GM21390 (cell line): ENCODE measurements at regions not wholly inside any gene's neighbourhood (a gene's known extent, or its start where the extent isn't known, plus 50 kb on each side); places are given as distances from the start of the nearest gene placed in this dataset.

Experiments
- ATAC-seq: cut with Tn5 transposase; IDR thresholded peaks from one replicate; pipeline ENCODE4 v1.9.1; 2021; ENCODE audit not compliant: unreplicated experiment

- ATAC-seq, result no peak
Measured at GRCh38 chr3:78140274-78140673, 1100.4 kb downstream of the ROBO2 start.

- no peak for ATAC-seq
Measured at GRCh38 chr3:78140866-78141265, 1101.0 kb downstream of the ROBO2 start.

- no peak for ATAC-seq
Measured at GRCh38 chr3:78141269-78141668, 1101.4 kb downstream of the ROBO2 start.

GRCh38 chr3:78143000-78143399, 1103.1 kb downstream of the ROBO2 start:
- no peak for ATAC-seq

DNA sequence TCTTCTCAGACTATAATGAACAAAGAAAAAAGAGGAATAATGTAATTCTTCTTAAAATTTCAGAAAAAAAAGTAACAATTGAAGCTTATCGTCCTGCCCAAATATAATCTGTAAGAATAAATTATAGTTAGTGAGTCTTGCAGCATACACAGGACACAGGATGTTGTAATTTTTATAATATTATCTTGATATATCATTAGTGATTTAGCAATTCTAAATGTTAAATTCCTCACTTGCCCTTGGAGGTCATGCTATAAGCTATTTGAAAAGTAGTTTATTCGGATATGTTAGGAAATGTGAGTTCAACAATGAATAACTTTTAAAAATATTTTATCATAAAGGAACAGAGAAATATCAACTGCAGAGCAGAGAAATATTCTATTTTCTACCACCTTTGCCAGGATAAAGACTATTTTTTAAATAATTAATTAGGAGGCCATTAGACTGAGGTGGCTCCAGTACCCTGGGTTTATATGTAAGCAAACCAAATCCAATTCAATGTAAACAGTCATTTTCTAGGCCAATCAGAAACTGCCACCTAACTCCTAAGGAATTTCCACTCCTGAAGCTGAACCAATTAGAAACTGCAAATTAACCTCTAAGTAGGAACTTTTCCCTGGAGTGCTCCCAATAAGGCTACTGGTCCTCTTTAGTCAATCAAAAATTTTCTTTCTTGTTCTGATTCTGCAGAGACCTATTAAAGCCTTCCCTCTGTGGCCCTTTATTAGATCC, 1109.3 kb downstream of the ROBO2 start:
- no peak for ATAC-seq

- no peak for ATAC-seq
Measured at GRCh38 chr3:78153973-78154372, 1114.1 kb downstream of the ROBO2 start.

GRCh38 chr3:78154521-78155186, 1114.8 kb downstream of the ROBO2 start:
- ATAC-seq, result no peak

GRCh38 chr3:78161736-78162135, 1121.8 kb downstream of the ROBO2 start:
- no peak for ATAC-seq

GRCh38 chr3:78163379-78163778, 1123.5 kb downstream of the ROBO2 start:
- ATAC-seq, result no peak

DNA sequence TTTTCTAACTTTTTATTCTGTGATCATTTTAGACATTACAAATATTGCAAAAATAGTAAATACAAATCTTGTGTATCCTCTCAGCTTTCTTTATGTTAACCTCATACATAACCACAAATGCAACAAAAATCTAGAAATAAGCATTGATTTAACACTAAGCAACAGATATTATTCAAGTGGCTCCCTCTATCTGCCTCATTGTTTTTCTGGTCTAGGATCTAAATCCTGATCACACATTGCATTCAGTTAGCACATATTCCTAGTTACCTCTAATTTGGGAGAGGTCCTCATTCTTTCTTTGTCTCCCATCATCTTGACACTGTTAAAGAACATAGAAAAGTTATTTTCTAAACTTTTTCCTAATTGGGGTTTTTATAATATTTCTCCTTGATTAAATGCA, 1126.0 kb downstream of the ROBO2 start:
- no peak for ATAC-seq

DNA sequence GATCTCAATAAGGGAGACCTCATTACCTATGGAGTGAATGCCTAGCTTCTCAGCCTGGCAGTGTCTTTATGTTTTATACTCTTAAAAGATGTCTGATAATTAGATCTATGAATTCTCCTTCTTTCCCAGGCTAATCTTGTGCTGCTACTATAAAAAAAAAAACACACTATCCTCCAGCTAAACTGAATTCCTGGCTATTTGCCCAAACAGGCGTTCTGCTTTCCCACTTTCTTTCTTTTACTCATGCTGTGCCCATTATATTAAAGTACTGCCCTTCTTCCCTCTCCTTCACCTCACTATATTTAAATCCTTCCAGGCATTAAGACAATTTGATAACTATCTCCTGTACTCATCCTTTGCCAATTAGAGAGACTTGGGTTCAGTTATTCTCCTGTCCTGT, 1134.9 kb downstream of the ROBO2 start:
- no peak for ATAC-seq

- ATAC-seq, result no peak
Measured at GRCh38 chr3:78176869-78177268, 1137.0 kb downstream of the ROBO2 start.

DNA sequence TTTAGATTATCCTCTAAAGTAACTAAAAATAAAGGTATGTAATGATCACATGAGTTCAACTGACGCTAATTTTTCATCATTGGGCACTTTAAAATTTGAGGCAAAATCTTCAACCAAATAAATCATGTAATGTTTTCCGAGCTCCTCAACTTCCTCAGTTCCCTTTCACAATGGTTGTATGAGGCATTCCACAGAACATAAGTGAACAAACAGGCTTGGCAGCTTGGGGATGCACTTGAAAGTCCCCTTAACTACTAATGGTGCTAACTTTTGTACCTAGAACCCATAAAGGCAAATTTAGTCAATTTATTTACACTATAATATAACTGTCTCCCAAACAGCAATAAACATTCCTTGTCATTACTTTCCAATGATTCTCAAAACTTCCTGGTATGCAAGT, 1137.9 kb downstream of the ROBO2 start:
- no peak for ATAC-seq

DNA sequence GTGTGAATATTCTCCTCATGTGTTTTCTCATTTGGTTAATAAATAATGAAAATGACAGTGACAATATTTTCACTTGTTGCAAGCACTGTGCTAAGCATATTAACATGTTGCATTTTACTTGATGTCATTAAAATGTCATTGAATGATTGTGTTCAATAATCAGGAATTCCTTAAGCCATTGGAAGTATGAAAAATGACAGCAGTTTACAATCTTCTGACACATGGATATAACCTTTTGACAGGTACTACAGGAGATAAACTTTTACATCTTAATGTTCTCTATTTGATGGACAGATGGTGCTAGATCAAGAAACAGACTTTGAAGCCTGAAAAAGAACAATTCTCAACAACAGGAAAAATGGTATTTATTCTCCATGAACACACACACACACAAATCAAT, 1138.3 kb downstream of the ROBO2 start:
- no peak for ATAC-seq

DNA sequence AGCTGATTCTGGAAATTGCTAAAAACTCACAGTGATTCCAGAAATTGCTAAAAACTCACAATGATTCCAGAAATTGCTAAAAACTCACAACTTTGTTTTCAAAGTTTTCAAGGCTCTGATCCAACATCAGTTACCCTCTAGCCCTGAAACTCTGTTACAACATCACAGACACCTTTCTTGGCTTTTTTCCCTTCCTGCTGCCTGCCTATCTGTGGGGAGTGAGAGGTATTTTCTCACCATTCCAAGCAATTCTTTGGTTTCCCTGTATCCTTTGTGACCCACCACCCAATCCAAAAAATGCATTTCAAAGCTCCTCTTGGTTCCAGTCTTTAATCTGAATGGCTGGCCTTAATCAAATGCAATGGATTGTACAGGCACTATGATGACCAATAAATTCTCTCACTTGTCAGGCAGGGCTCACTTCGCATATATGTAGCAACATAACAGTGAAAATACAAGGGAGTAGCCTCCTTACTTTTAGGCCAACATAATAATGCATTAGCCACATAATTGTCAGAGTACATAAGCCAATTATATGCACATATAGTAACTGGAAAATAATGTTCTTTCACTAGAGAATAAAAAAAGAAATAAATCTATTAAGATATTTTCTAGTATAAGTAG, 1139.0 kb downstream of the ROBO2 start:
- no peak for ATAC-seq

- ATAC-seq, result no peak
Measured at GRCh38 chr3:78183906-78184599, 1144.2 kb downstream of the ROBO2 start.

- no peak for ATAC-seq
Measured at GRCh38 chr3:78186404-78186803, 1146.5 kb downstream of the ROBO2 start.

DNA sequence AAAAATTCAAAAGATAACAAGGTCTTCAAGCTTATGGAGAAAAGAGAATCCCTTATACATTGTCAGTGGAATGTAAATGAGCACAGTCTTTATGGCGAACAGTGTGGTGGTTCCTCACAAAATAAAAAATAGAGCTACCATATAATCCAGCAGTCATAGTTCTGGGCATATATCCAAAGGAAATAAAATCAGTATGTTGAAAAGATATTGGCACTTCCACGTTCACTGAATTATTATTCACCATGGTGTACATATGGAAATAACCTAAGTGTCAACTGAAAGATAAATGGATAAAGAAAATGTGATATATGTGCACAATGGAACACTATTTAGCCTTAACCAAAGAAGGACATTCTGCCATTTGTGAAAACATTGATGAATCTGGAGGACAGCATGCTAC, 1161.2 kb downstream of the ROBO2 start:
- ATAC-seq, result no peak

DNA sequence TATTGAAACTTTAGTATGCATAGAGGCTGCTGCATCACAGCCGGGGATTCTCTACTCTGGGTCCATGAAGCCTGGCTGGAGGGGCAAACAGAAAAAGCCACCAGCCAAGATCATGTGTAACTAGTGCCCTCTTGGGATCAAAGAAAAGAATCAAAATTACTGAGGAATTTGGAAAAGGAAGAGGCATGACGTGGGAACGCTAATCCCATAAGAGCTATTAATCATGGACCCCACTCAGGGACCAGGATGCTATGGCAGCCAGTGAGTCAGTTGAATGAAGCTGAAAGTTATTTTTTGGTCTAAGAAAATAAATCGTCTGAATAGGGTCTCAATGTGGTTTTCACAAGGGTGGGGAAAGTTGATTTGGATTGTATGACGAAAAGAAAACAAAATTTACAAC, 1165.1 kb downstream of the ROBO2 start:
- ATAC-seq, result no peak

GRCh38 chr3:78221300-78221699, 1181.4 kb downstream of the ROBO2 start:
- ATAC-seq, result no peak

GRCh38 chr3:78221796-78222195, 1181.9 kb downstream of the ROBO2 start:
- ATAC-seq, result no peak

GRCh38 chr3:78235841-78236240, 1195.9 kb downstream of the ROBO2 start:
- ATAC-seq, result no peak
